ENCODE measurements at regions not wholly inside any gene's neighbourhood (a gene's known extent, or its start where the extent isn't known, plus 50 kb on each side); places are given as distances from the start of the nearest gene placed in this dataset.

DNA sequence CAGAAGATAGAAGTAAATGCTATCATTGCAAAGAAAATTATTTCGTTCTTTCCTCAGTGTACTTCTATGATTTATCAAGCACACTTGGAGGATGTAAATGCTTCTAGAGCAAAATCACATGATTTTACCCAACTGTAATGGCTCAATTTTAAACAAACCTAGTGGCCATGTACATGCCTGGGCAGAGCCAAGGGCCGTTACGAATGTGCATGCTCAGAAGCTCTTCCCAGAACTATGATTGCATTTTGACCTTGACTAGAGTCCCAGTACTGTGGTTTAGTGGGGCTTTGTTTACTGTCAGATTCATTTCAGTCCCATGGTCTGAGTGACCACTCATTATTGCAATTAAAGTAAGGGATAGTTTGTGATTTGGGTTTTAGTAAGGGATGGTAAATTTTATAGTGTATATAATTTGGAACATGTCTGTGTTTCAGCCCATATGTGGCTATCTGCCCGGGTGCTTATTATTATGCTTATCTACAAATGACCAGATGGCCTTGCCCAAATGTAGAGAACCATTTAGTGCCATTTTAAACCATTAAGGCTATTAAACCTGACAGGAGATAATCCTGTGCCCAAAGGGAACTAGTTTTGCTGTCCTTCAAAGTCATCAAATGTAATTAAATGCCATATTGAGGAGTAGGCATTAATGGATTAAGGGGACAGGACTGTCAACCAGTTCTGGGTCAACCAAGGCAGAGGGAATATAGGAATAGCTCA, 239.1 kb downstream of the ICOS start:
- H3K27me3 ChIP-seq (ENCODE audit: control insufficient read depth, insufficient read depth, low read length), result peaks cover 3% of the 10 kb centered on the region
- DNase-seq (ENCODE audit: low read depth), result no peak
- H3K36me3 ChIP-seq (ENCODE audit: control insufficient read depth, insufficient read depth, low read length), result no peaks in the 10 kb centered on the region

DNA sequence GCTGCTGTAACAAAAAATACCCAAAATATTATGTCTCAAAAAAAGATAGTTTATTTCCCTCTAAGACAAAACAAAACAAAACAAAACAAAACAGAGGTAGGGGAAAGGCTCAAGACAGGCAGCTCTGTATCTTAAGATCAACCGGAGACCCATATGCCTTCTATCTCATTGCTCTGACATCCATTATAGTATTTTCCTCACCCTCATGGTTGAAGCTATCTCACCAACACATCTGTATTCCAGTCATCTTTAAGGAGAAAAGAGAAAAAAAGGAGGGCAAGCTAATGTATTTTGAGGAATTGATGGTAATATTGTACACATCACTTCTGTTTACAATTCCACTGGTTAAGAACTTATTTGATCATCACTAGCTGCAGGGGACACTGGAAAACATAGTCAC, 239.7 kb downstream of the ICOS start:
- peaks cover 3% of the 10 kb centered on the region for H3K27me3 ChIP-seq (ENCODE audit: control insufficient read depth, insufficient read depth, low read length)
- no peak overlapping the region for H3K4me3 ChIP-seq (ENCODE audit: low read depth, low read length)
- no peak for DNase-seq (ENCODE audit: low read depth)
- TF ChIP-seq, protein P1, sequence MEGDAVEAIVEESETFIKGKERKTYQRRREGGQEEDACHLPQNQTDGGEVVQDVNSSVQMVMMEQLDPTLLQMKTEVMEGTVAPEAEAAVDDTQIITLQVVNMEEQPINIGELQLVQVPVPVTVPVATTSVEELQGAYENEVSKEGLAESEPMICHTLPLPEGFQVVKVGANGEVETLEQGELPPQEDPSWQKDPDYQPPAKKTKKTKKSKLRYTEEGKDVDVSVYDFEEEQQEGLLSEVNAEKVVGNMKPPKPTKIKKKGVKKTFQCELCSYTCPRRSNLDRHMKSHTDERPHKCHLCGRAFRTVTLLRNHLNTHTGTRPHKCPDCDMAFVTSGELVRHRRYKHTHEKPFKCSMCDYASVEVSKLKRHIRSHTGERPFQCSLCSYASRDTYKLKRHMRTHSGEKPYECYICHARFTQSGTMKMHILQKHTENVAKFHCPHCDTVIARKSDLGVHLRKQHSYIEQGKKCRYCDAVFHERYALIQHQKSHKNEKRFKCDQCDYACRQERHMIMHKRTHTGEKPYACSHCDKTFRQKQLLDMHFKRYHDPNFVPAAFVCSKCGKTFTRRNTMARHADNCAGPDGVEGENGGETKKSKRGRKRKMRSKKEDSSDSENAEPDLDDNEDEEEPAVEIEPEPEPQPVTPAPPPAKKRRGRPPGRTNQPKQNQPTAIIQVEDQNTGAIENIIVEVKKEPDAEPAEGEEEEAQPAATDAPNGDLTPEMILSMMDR (IDR thresholded peaks at IDR 0.05; ENCODE audit: insufficient read depth, low read length, poor library complexity, severe bottlenecking), result no peak
- no peaks in the 10 kb centered on the region for H3K36me3 ChIP-seq (ENCODE audit: control insufficient read depth, insufficient read depth, low read length)

More for the DNA sequence above, 239.1 kb downstream of the ICOS start:
- H3K4me3 ChIP-seq (ENCODE audit: low read depth, low read length), result no peak overlapping the region
- TF ChIP-seq, protein P1 (IDR thresholded peaks at IDR 0.05; ENCODE audit: insufficient read depth, low read length, poor library complexity, severe bottlenecking), result no peak

DNA sequence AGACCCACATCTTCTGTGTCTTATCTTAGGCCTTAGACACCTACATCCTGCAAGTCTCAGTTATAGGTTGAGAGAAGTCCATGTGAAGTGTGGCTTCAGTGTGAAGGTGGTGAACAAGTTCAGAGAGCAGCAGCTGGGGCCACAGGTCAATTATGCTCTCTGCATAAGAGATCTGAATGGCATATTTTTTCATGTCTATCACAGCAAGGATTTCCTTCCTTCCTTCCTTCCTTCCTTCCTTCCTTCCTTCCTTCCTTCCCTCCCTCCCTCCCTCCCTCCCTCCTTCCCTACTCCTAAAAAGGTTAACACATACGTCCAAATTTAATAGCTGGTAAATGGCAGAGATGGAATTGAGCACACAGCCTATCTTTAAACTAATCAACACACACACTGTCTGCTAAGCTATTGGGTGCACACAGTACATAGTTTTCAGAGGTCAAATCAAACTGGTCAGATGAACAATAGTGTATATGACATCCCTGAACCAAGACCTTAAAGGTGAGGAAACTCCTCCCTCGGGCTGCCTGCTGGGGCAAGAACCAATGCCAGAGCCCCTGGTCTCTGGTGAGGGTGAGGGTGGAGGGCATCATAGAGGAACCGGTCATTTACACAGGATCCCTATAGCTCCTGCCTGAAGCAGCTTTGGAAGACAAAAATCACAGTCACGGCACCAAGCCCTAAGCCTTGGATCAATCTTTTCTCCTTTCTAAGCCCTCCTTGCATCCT, 240.9 kb downstream of the ICOS start:
- Histone ChIP-seq H3K27me3 (ENCODE audit: control insufficient read depth, insufficient read depth, low read length) (no peaks in the 10 kb centered on the region), H3K36me3 (ENCODE audit: control insufficient read depth, insufficient read depth, low read length) (no peaks in the 10 kb centered on the region)
- DNase-seq (ENCODE audit: low read depth), result no peak

DNA sequence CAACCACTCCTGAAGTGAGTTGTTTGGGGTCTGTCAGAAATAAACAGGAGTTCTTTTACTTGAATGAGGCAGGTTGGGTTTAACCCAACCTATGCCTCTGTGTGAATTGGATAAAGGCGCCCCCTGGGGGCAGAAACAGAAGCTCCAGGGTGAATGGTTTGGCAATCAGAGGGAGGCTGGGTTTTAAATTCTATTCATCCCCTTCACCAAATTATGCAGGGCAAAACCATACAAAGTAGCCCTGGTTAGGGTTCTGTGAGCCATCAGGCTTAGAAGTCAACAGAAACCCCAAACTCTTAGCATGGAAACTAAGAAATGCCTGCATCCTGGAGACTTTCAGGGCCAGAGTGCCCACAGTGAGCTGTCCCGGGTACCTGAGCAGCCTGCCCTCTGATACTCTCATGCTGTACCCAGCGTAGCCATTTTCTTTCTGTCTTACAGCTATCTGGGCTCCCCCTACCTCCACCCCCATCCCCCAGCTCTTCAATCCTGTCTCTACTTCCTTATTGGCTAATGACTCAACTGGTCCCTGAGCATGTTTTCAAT, 241.5 kb downstream of the ICOS start:
- TF ChIP-seq, protein P1 (IDR thresholded peaks at IDR 0.05; ENCODE audit: insufficient read depth, low read length, poor library complexity, severe bottlenecking), result peak; percentile 54
- no peaks in the 10 kb centered on the region for H3K27me3 ChIP-seq (ENCODE audit: control insufficient read depth, insufficient read depth, low read length)
- DNase-seq (ENCODE audit: low read depth), result no peak
- H3K36me3 ChIP-seq (ENCODE audit: control insufficient read depth, insufficient read depth, low read length), result no peaks in the 10 kb centered on the region
- H3K4me3 ChIP-seq (ENCODE audit: low read depth, low read length), result no peak overlapping the region

More for the DNA sequence above, 240.9 kb downstream of the ICOS start:
- H3K4me3 ChIP-seq (ENCODE audit: low read depth, low read length), result no peak overlapping the region
- TF ChIP-seq, protein P1 (IDR thresholded peaks at IDR 0.05; ENCODE audit: insufficient read depth, low read length, poor library complexity, severe bottlenecking), result no peak

DNA sequence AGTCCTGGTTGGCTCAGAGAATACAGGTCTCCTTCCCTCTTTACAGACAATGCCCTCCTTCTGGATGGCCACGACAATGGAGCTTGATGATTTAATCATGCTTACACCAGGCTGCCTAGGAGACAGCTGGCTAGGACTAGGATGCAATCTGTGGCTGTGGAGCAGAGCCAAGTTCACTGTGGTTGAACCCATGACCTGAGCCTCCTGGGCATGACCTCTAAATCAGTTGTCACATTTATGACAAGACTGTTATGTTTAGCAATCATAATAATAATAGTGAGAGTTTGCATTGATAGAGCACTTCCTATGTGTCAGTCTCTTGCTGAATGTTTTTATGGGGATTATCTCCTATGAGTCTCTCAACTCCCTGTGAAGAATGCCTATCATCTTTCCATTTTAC, 244.1 kb downstream of the ICOS start:
- TF ChIP-seq, protein P1 (IDR thresholded peaks at IDR 0.05; ENCODE audit: insufficient read depth, low read length, poor library complexity, severe bottlenecking), result no peak
- no peaks in the 10 kb centered on the region for H3K36me3 ChIP-seq (ENCODE audit: control insufficient read depth, insufficient read depth, low read length)
- no peak overlapping the region for H3K4me3 ChIP-seq (ENCODE audit: low read depth, low read length)
- H3K27me3 ChIP-seq (ENCODE audit: control insufficient read depth, insufficient read depth, low read length), result no peaks in the 10 kb centered on the region
- no peak for DNase-seq (ENCODE audit: low read depth)
